ENCODE measurements at regions not wholly inside any gene's neighbourhood (a gene's known extent, or its start where the extent isn't known, plus 50 kb on each side); places are given as distances from the start of the nearest gene placed in this dataset.

GRCh38 chr1:233777566-233777965, 126.9 kb upstream of the SLC35F3 start:
- ATAC-seq (ENCODE audit: low FRiP score) (no peak), DNase-seq (no peak)
- Histone ChIP-seq H3K4me3 (ENCODE audit: low read length in 2 of 2) (no peak overlapping the region), H3K27me3 (ENCODE audit: control insufficient read depth in 1 of 2, insufficient read depth in 2 of 2, low read length in 1 of 2) (no peaks in the 10 kb centered on the region), H3K27ac (ENCODE audit: low read depth in 1 of 2, low read length in 2 of 2) (no peak overlapping the region), H3K9me3 (ENCODE audit: control insufficient read depth, low read length) (peaks cover 8% of the 10 kb centered on the region), H3K4me1 (ENCODE audit: control insufficient read depth in 1 of 2, insufficient read depth in 2 of 2, low read length in 2 of 2) (no peaks in the 10 kb centered on the region), H3K36me3 (ENCODE audit: control insufficient read depth in 1 of 2, insufficient read depth in 2 of 2, low read length in 1 of 2) (no peaks in the 10 kb centered on the region)
- WGBS, 2 donors, result 96 to 97% methylated on average over 1 of the region's 1 CpG
- intact Hi-C loops (cut with DNase I), result no loop called here

GRCh38 chr1:233780049-233780448, 124.4 kb upstream of the SLC35F3 start:
- intact Hi-C loops (cut with DNase I), result no loop called here
- no peak overlapping the region for H3K4me3 ChIP-seq (ENCODE audit: low read length in 2 of 2)
- no peak overlapping the region for H3K27ac ChIP-seq (ENCODE audit: low read depth in 1 of 2, low read length in 2 of 2)
- no peaks in the 10 kb centered on the region for H3K4me1 ChIP-seq (ENCODE audit: control insufficient read depth in 1 of 2, insufficient read depth in 2 of 2, low read length in 2 of 2)
- no peak for ATAC-seq (ENCODE audit: low FRiP score)
- no peak for DNase-seq
- H3K36me3 ChIP-seq (ENCODE audit: control insufficient read depth in 1 of 2, insufficient read depth in 2 of 2, low read length in 1 of 2), result no peaks in the 10 kb centered on the region
- H3K9me3 ChIP-seq (ENCODE audit: control insufficient read depth, low read length), result peaks cover 8% of the 10 kb centered on the region
- WGBS, 2 donors, result 91 to 92% methylated on average over 2 of the region's 2 CpGs
- H3K27me3 ChIP-seq (ENCODE audit: control insufficient read depth in 1 of 2, insufficient read depth in 2 of 2, low read length in 1 of 2), result no peaks in the 10 kb centered on the region

- no peak for DNase-seq
- Histone ChIP-seq H3K27ac (ENCODE audit: low read depth in 1 of 2, low read length in 2 of 2) (no peak overlapping the region), H3K4me3 (ENCODE audit: low read length in 2 of 2) (no peak overlapping the region), H3K27me3 (ENCODE audit: control insufficient read depth in 1 of 2, insufficient read depth in 2 of 2, low read length in 1 of 2) (no peaks in the 10 kb centered on the region), H3K4me1 (ENCODE audit: control insufficient read depth in 1 of 2, insufficient read depth in 2 of 2, low read length in 2 of 2) (no peaks in the 10 kb centered on the region), H3K36me3 (ENCODE audit: control insufficient read depth in 1 of 2, insufficient read depth in 2 of 2, low read length in 1 of 2) (no peaks in the 10 kb centered on the region), H3K9me3 (ENCODE audit: control insufficient read depth, low read length) (peaks cover 8% of the 10 kb centered on the region)
- WGBS, 2 donors, result 75 to 83% methylated on average over 9 of the region's 9 CpGs
- intact Hi-C loops (cut with DNase I), result no loop called here
- ATAC-seq (ENCODE audit: low FRiP score), result no peak
Observed at GRCh38 chr1:233782937-233783586, 121.4 kb upstream of the SLC35F3 start.

GRCh38 chr1:233787599-233787998, 116.9 kb upstream of the SLC35F3 start:
- H3K4me1 ChIP-seq (ENCODE audit: control insufficient read depth in 1 of 2, insufficient read depth in 2 of 2, low read length in 2 of 2), result no peaks in the 10 kb centered on the region
- intact Hi-C loops (cut with DNase I), result no loop called here
- H3K36me3 ChIP-seq (ENCODE audit: control insufficient read depth in 1 of 2, insufficient read depth in 2 of 2, low read length in 1 of 2), result no peaks in the 10 kb centered on the region
- DNase-seq, result no peak
- WGBS, 2 donors, result 73 to 81% methylated on average over 3 of the region's 3 CpGs
- no peak overlapping the region for H3K4me3 ChIP-seq (ENCODE audit: low read length in 2 of 2)
- no peak overlapping the region for H3K27ac ChIP-seq (ENCODE audit: low read depth in 1 of 2, low read length in 2 of 2)
- no peaks in the 10 kb centered on the region for H3K9me3 ChIP-seq (ENCODE audit: control insufficient read depth, low read length)
- H3K27me3 ChIP-seq (ENCODE audit: control insufficient read depth in 1 of 2, insufficient read depth in 2 of 2, low read length in 1 of 2), result no peaks in the 10 kb centered on the region
- no peak for ATAC-seq (ENCODE audit: low FRiP score)

- Histone ChIP-seq H3K4me1 (ENCODE audit: control insufficient read depth in 1 of 2, insufficient read depth in 2 of 2, low read length in 2 of 2) (no peaks in the 10 kb centered on the region), H3K4me3 (ENCODE audit: low read length in 2 of 2) (no peak overlapping the region), H3K27ac (ENCODE audit: low read depth in 1 of 2, low read length in 2 of 2) (no peak overlapping the region), H3K27me3 (ENCODE audit: control insufficient read depth in 1 of 2, insufficient read depth in 2 of 2, low read length in 1 of 2) (no peaks in the 10 kb centered on the region), H3K9me3 (ENCODE audit: control insufficient read depth, low read length) (no peaks in the 10 kb centered on the region), H3K36me3 (ENCODE audit: control insufficient read depth in 1 of 2, insufficient read depth in 2 of 2, low read length in 1 of 2) (no peaks in the 10 kb centered on the region)
- intact Hi-C loops (cut with DNase I), result no loop called here
- ATAC-seq (ENCODE audit: low FRiP score), result no peak
- no peak for DNase-seq
Observed at GRCh38 chr1:233788687-233789086, 115.8 kb upstream of the SLC35F3 start.

GRCh38 chr1:233790121-233790520, 114.4 kb upstream of the SLC35F3 start:
- DNase-seq (no peak), ATAC-seq (ENCODE audit: low FRiP score) (no peak)
- Histone ChIP-seq H3K9me3 (ENCODE audit: control insufficient read depth, low read length) (no peaks in the 10 kb centered on the region), H3K36me3 (ENCODE audit: control insufficient read depth in 1 of 2, insufficient read depth in 2 of 2, low read length in 1 of 2) (no peaks in the 10 kb centered on the region), H3K4me3 (ENCODE audit: low read length in 2 of 2) (no peak overlapping the region), H3K27me3 (ENCODE audit: control insufficient read depth in 1 of 2, insufficient read depth in 2 of 2, low read length in 1 of 2) (no peaks in the 10 kb centered on the region), H3K4me1 (ENCODE audit: control insufficient read depth in 1 of 2, insufficient read depth in 2 of 2, low read length in 2 of 2) (no peaks in the 10 kb centered on the region), H3K27ac (ENCODE audit: low read depth in 1 of 2, low read length in 2 of 2) (no peak overlapping the region)
- 62 to 73% methylated on average over 3 of the region's 3 CpGs for WGBS, 2 donors
- intact Hi-C loops (cut with DNase I), result loop anchor here (2.0 to 10.0 kb wide), 2 partner anchors 275 to 349 kb away; no protein-coding TSS in a partner anchor

- Histone ChIP-seq H3K9me3 (ENCODE audit: control insufficient read depth, low read length) (peaks cover 2% of the 10 kb centered on the region), H3K27me3 (ENCODE audit: control insufficient read depth in 1 of 2, insufficient read depth in 2 of 2, low read length in 1 of 2) (no peaks in the 10 kb centered on the region), H3K36me3 (ENCODE audit: control insufficient read depth in 1 of 2, insufficient read depth in 2 of 2, low read length in 1 of 2) (no peaks in the 10 kb centered on the region), H3K27ac (ENCODE audit: low read depth in 1 of 2, low read length in 2 of 2) (no peak overlapping the region), H3K4me1 (ENCODE audit: control insufficient read depth in 1 of 2, insufficient read depth in 2 of 2, low read length in 2 of 2) (no peaks in the 10 kb centered on the region), H3K4me3 (ENCODE audit: low read length in 2 of 2) (no peak overlapping the region)
- 39 to 41% methylated on average over 8 of the region's 8 CpGs for WGBS, 2 donors
- intact Hi-C loops (cut with DNase I), result loop anchor here (1.0 to 10.0 kb wide), 3 partner anchors 276 to 350 kb away; no protein-coding TSS in a partner anchor
- no peak for DNase-seq
- peak; percentile 78 for ATAC-seq (ENCODE audit: low FRiP score)
Observed at GRCh38 chr1:233790662-233791371, 113.7 kb upstream of the SLC35F3 start.

GRCh38 chr1:233791372-233791703, 113.1 kb upstream of the SLC35F3 start:
- ATAC-seq (ENCODE audit: low FRiP score) (no peak), DNase-seq (no peak)
- Histone ChIP-seq H3K27me3 (ENCODE audit: control insufficient read depth in 1 of 2, insufficient read depth in 2 of 2, low read length in 1 of 2) (no peaks in the 10 kb centered on the region), H3K4me3 (ENCODE audit: low read length in 2 of 2) (no peak overlapping the region), H3K9me3 (ENCODE audit: control insufficient read depth, low read length) (peaks cover 2% of the 10 kb centered on the region), H3K27ac (ENCODE audit: low read depth in 1 of 2, low read length in 2 of 2) (no peak overlapping the region), H3K36me3 (ENCODE audit: control insufficient read depth in 1 of 2, insufficient read depth in 2 of 2, low read length in 1 of 2) (no peaks in the 10 kb centered on the region), H3K4me1 (ENCODE audit: control insufficient read depth in 1 of 2, insufficient read depth in 2 of 2, low read length in 2 of 2) (no peaks in the 10 kb centered on the region)
- WGBS, 2 donors, result 6% methylated on average over 1 of the region's 1 CpG
- intact Hi-C loops (cut with DNase I), result loop anchor here (1.0 to 10.0 kb wide), 3 partner anchors 277 to 351 kb away; no protein-coding TSS in a partner anchor

GRCh38 chr1:233791721-233792120, 112.8 kb upstream of the SLC35F3 start:
- DNase-seq, result no peak
- H3K27me3 ChIP-seq (ENCODE audit: control insufficient read depth in 1 of 2, insufficient read depth in 2 of 2, low read length in 1 of 2), result no peaks in the 10 kb centered on the region
- ATAC-seq (ENCODE audit: low FRiP score), result no peak
- no peak overlapping the region for H3K4me3 ChIP-seq (ENCODE audit: low read length in 2 of 2)
- 61 to 67% methylated on average over 6 of the region's 6 CpGs for WGBS, 2 donors
- H3K9me3 ChIP-seq (ENCODE audit: control insufficient read depth, low read length), result peaks cover 2% of the 10 kb centered on the region
- no peak overlapping the region for H3K27ac ChIP-seq (ENCODE audit: low read depth in 1 of 2, low read length in 2 of 2)
- H3K4me1 ChIP-seq (ENCODE audit: control insufficient read depth in 1 of 2, insufficient read depth in 2 of 2, low read length in 2 of 2), result no peaks in the 10 kb centered on the region
- no peaks in the 10 kb centered on the region for H3K36me3 ChIP-seq (ENCODE audit: control insufficient read depth in 1 of 2, insufficient read depth in 2 of 2, low read length in 1 of 2)
- intact Hi-C loops (cut with DNase I), result loop anchor here (1.0 to 10.0 kb wide), 3 partner anchors 277 to 351 kb away; no protein-coding TSS in a partner anchor
